ENCODE measurements at regions not wholly inside any gene's neighbourhood (a gene's known extent, or its start where the extent isn't known, plus 50 kb on each side); places are given as distances from the start of the nearest gene placed in this dataset.

- H3K4me3 ChIP-seq (ENCODE audit: low read depth, low read length): no peak overlapping the region
- in situ Hi-C loops (cut with HindIII; ENCODE audit: low sequenced_read_pairs): no loop called here
- no peak for TF ChIP-seq CTCF (IDR thresholded peaks at IDR 0.05; ENCODE audit: low read depth, low read length, missing control alignments)
- DNase-seq (ENCODE audit: low read depth): no peak
Observed at GRCh38 chr13:64938660-64939059, 2291.5 kb downstream of the PCDH9 start.

GRCh38 chr13:64937302-64937701 is 2292.8 kb downstream of the PCDH9 start:
- no peak for DNase-seq (ENCODE audit: low read depth)
- in situ Hi-C loops (cut with HindIII; ENCODE audit: low sequenced_read_pairs): no loop called here
- TF ChIP-seq CTCF (IDR thresholded peaks at IDR 0.05; ENCODE audit: low read depth, low read length, missing control alignments): no peak
- no peak overlapping the region for H3K4me3 ChIP-seq (ENCODE audit: low read depth, low read length)

- TF ChIP-seq CTCF (IDR thresholded peaks at IDR 0.05; ENCODE audit: low read depth, low read length, missing control alignments): no peak
- no peak overlapping the region for H3K4me3 ChIP-seq (ENCODE audit: low read depth, low read length)
- DNase-seq (ENCODE audit: low read depth): no peak
- in situ Hi-C loops (cut with HindIII; ENCODE audit: low sequenced_read_pairs): no loop called here
Observed at GRCh38 chr13:64936879-64937278, 2293.3 kb downstream of the PCDH9 start.

- no peak for DNase-seq (ENCODE audit: low read depth)
- in situ Hi-C loops (cut with HindIII; ENCODE audit: low sequenced_read_pairs): no loop called here
- no peak for TF ChIP-seq CTCF (IDR thresholded peaks at IDR 0.05; ENCODE audit: low read depth, low read length, missing control alignments)
- no peak overlapping the region for H3K4me3 ChIP-seq (ENCODE audit: low read depth, low read length)
Observed at GRCh38 chr13:64935441-64935840, 2294.7 kb downstream of the PCDH9 start.

- TF ChIP-seq CTCF (IDR thresholded peaks at IDR 0.05; ENCODE audit: low read depth, low read length, missing control alignments): no peak
- H3K4me3 ChIP-seq (ENCODE audit: low read depth, low read length): no peak overlapping the region
- DNase-seq (ENCODE audit: low read depth): no peak
- in situ Hi-C loops (cut with HindIII; ENCODE audit: low sequenced_read_pairs): no loop called here
Observed at GRCh38 chr13:64934569-64935362, 2295.4 kb downstream of the PCDH9 start.

- in situ Hi-C loops (cut with HindIII; ENCODE audit: low sequenced_read_pairs): no loop called here
- TF ChIP-seq CTCF (IDR thresholded peaks at IDR 0.05; ENCODE audit: low read depth, low read length, missing control alignments): no peak
- no peak for DNase-seq (ENCODE audit: low read depth)
- H3K4me3 ChIP-seq (ENCODE audit: low read depth, low read length): no peak overlapping the region
Observed at GRCh38 chr13:64930636-64931035, 2299.5 kb downstream of the PCDH9 start.
